Osteocyte (in vitro differentiated cells): ENCODE measurements at regions not wholly inside any gene's neighbourhood (a gene's known extent, or its start where the extent isn't known, plus 50 kb on each side); places are given as distances from the start of the nearest gene placed in this dataset.

Experiments
- DNase-seq: peaks from one replicate; pipeline ENCODE4 v3.0.0; 2021; ENCODE audit warnings: mixed read lengths; ENCODE audit not compliant: unreplicated experiment; ENCODE audit errors: extremely low spot score
- H3K27ac Mint-ChIP-seq: one replicate; pipeline ENCODE4 v1.8.0; 2021; ENCODE audit warnings: mild to moderate bottlenecking, mixed read lengths; ENCODE audit not compliant: unreplicated experiment
- H3K27me3 Mint-ChIP-seq: one replicate; pipeline ENCODE4 v1.8.0; 2021; ENCODE audit warnings: mixed read lengths; ENCODE audit not compliant: unreplicated experiment
- H3K36me3 Mint-ChIP-seq: one replicate; pipeline ENCODE4 v1.8.0; 2021; ENCODE audit warnings: mixed read lengths; ENCODE audit not compliant: unreplicated experiment
- H3K4me1 Mint-ChIP-seq: one replicate; pipeline ENCODE4 v1.8.0; 2021; ENCODE audit warnings: mixed read lengths; ENCODE audit not compliant: unreplicated experiment
- H3K4me3 Mint-ChIP-seq: one replicate; pipeline ENCODE4 v1.8.0; 2021; ENCODE audit warnings: mild to moderate bottlenecking, moderate library complexity, mixed read lengths; ENCODE audit not compliant: unreplicated experiment
- H3K9me3 Mint-ChIP-seq: one replicate; pipeline ENCODE4 v1.8.0; 2021; ENCODE audit warnings: mixed read lengths; ENCODE audit not compliant: unreplicated experiment
- CTCF ChIP-seq: fragments of 200-600 bp; sonication (generic); IDR thresholded peaks from 2 replicates; pipeline ENCODE4 v1.5.0; 2021; ENCODE audit warnings: antibody characterized with exemption, mild to moderate bottlenecking, moderate library complexity

- H3K4me1 Mint-ChIP-seq = no peaks in the 10 kb centered on the region
- DNase-seq = no peak
- no peak for TF ChIP-seq CTCF
- H3K27ac Mint-ChIP-seq = no peak overlapping the region
- peaks cover 4% of the 10 kb centered on the region for H3K27me3 Mint-ChIP-seq
- H3K36me3 Mint-ChIP-seq = no peaks in the 10 kb centered on the region
- peaks cover 10% of the 10 kb centered on the region for H3K9me3 Mint-ChIP-seq
- no peak overlapping the region for H3K4me3 Mint-ChIP-seq
These were observed 60.0 kb upstream of the VTCN1 start for GRCh38 chr1:117270679-117271078.

GRCh38 chr1:117268535-117269455 lies 58.1 kb upstream of the VTCN1 start:
- H3K27ac Mint-ChIP-seq = no peak overlapping the region

GRCh38 chr1:117267232-117267774 lies 56.6 kb upstream of the VTCN1 start:
- no peak overlapping the region for H3K27ac Mint-ChIP-seq
- H3K27me3 Mint-ChIP-seq = no peaks in the 10 kb centered on the region
- H3K9me3 Mint-ChIP-seq = no peaks in the 10 kb centered on the region
- DNase-seq = no peak
- TF ChIP-seq CTCF = no peak
- H3K36me3 Mint-ChIP-seq = no peaks in the 10 kb centered on the region
- no peak overlapping the region for H3K4me3 Mint-ChIP-seq
- no peaks in the 10 kb centered on the region for H3K4me1 Mint-ChIP-seq

More at GRCh38 chr1:117268535-117269455, 58.1 kb upstream of the VTCN1 start:
- Mint-ChIP-seq H3K36me3 (no peaks in the 10 kb centered on the region), H3K27me3 (no peaks in the 10 kb centered on the region), H3K9me3 (peaks cover 10% of the 10 kb centered on the region), H3K4me1 (no peaks in the 10 kb centered on the region), H3K4me3 (no peak overlapping the region)
- DNase-seq = no peak
- TF ChIP-seq CTCF = no peak

GRCh38 chr1:117262976-117263375 lies 52.2 kb upstream of the VTCN1 start:
- H3K4me1 Mint-ChIP-seq = no peaks in the 10 kb centered on the region
- H3K9me3 Mint-ChIP-seq = peaks cover 5% of the 10 kb centered on the region
- no peak for DNase-seq
- H3K27ac Mint-ChIP-seq = no peak overlapping the region
- TF ChIP-seq CTCF = no peak
- peaks cover 10% of the 10 kb centered on the region for H3K27me3 Mint-ChIP-seq
- H3K4me3 Mint-ChIP-seq = no peak overlapping the region
- H3K36me3 Mint-ChIP-seq = no peaks in the 10 kb centered on the region

- Mint-ChIP-seq H3K27ac (no peak overlapping the region), H3K4me3 (no peak overlapping the region), H3K27me3 (peaks cover 13% of the 10 kb centered on the region), H3K36me3 (no peaks in the 10 kb centered on the region), H3K4me1 (no peaks in the 10 kb centered on the region), H3K9me3 (peaks cover 5% of the 10 kb centered on the region)
- DNase-seq = no peak
- no peak for TF ChIP-seq CTCF
These were observed 50.7 kb upstream of the VTCN1 start for GRCh38 chr1:117261424-117261785.
